SW 1271 (cell line): ENCODE measurements at regions not wholly inside any gene's neighbourhood (a gene's known extent, or its start where the extent isn't known, plus 50 kb on each side); places are given as distances from the start of the nearest gene placed in this dataset.
"Not testable (repeated sequence)": the region's sequence is repeated elsewhere in the genome, so short reads cannot be mapped to it uniquely, and the experiment has no call there.

Experiments
- DNase-seq, 2 experiments: peaks; one replicate each; lab custom pipeline; 2025; lab: John Stamatoyannopoulos, UW

DNA sequence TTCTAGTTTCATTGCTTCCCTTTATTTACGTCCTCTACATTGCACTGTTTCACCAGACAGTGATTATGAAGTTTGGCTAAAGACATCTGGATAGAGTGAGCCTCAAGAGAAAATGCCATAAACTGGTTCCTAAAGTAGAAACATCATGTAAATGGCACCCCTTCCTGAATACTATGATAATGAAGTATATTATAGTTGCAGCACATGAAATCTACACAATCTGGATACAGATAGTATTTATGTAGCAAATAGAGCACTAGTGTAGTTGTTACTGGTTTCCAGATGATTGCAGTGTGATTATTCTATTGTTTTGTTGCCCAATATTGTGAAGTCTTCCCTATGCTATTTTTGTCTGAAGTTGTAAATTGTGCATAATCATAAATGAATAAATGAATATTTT is 2786.9 kb upstream of the PCDH20 start:
- no peak for DNase-seq

DNA sequence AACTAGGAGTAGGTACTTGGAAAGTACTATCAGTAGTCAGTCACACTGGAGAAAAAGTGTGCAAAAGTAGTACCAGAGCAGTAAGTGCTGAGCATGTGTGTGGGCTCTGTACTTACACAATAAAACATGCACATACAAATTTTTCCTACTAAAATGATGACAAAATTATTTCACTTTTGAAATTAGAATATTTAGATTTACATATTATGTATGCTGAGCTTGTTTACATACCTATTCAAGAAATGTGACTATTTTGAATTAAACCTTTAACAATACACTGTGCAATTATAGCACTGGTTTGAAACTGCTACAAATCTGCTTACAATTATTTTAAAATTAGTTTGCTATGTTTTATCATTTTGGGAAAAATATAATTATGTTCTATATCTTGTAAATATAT is 2781.6 kb upstream of the PCDH20 start:
- DNase-seq, result no peak

DNA sequence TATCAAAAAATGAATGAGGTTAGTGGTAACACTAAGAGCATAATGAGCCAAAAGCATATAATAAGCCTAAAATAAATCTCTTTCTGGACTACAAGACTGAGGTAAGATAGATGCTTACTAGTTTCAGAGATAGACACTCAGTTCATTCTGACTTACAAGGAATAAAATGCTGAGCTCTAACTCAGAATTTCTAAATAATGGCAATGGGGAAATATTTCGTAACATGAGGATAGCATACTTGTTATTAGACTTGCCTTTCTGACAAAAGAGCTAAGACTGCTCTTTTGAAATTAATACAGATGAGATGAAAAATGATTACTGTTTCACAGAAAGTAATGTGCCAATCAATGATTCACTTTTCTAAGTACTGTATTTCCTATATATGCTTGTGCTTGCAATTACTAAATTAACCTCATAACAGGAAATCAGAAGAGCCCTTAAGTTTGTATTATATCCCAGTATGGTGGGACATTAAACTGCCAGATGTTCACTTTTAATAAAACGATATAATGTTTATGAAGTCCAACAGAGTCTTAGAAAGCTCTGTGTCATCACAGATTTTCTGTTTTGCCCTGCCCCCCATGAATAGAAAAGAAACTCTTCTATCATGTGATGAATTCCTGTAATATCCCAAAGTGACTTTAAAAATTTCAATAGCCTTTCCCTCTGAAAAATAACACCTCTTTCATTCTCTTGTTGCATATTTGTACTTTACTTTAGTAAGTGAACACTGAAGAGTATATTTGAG is 2771.0 kb upstream of the PCDH20 start:
- no peak for DNase-seq

DNA sequence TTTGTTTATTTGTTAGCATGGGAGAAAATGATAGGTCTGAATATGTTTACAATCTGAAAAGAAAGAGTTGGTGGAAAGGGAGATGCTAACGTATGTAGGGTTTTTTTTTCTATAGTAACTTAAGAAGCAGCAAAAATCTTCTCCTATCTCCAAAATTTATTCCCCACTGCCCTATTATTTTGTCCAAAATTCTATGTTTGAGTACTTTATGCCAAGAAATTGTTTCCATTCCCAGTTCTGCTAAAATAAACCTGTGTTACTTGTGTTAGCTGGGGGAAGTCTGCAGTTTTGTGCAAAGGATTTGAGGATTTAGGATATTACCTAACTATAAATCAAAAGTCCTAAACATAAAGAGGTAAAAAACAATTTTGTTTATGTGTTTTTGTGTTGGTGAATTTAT is 2770.4 kb upstream of the PCDH20 start:
- DNase-seq, result no peak

DNA sequence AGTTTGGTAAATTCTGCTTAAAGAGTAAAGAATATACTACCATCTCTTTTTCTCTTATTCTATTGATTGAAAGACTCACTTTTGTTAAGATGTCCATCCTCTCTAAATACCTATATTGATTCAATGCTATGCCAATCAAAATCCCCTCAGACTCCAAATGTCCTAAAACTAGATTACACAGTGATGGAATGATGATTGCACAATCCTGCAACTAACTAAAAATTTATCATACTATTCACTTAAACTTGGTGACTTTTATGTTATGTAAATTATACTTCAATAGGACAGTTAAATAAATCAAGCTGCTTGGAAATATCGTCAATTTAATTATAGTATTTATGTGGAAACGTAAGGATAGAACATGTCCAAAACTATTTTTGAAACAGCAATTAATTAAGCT is 2765.1 kb upstream of the PCDH20 start:
- no peak for DNase-seq

DNA sequence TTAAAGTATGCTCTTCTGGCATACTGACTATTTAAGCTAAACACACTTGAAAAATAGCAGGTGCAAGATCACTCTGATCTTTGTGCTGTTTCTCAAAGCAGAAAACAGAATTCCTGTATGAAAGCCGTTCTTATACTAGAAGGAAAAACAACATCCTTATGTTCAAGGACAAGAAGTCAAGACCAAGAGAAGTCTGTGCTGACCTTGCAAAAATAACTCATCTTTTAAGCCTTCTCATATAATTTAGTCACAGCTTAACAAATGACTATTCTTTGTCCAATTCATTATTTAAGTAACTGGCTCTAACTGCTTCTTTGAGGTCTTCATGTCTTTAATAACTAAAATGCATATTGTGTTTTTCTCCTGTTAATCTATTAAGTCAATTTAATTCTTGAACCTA is 2750.2 kb upstream of the PCDH20 start:
- DNase-seq, result no peak

DNA sequence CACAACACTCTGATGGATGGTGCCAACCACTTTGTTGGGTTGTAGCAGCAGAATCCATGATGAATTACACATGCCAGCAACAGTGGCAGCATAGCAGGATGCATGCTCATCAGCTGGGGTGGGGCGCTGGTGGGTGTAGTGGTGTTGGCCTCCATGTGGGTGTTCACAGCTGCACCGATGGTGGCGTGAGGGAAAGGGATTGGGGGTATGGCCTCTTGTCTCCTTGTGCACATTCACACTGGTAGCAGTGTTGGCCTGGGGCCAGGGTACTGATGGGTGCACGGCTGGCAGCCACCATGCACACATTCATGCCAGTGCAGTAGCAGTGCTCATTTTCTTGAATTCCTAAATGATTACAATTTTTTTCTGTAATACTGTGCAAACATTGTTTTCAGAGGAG is 2748.8 kb upstream of the PCDH20 start:
- DNase-seq, result no peak

DNA sequence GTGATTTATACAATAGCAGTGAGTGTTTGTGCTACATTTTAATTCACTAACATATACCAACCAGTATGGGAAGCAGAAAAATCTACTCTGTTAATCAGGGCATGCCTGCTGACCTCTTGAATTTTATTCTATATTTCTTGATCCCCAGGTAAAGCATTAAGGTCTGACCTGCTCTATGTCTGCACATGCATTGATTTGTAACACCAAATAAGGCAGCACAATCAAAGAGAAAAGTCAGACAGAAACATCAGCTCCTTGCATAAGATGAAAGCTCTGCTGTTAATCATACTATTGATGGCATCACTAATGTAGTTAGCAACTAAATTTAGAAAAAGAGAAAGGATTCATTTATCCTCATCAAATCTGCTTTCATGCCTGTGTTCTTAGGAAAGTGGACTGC is 2744.8 kb upstream of the PCDH20 start:
- DNase-seq, result no peak

DNA sequence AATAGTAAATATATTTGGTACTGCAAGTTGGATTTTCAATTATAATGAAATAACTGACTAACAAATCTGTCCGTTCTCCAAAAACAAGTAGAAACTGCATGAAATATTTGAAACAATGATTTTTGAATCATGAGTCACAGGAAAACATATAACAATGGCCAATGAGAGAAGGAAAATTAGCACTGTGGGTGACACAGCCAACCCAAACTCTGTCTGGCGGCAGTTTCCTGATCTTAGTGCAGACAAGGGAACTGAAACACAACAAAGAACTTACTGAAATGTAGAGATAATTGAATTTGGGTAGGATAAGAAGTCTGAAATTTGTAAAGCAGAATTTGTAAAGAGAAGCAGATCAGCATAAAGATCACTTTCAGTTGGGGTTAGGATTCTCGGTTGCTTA is 2743.3 kb upstream of the PCDH20 start:
- no peak for DNase-seq

DNA sequence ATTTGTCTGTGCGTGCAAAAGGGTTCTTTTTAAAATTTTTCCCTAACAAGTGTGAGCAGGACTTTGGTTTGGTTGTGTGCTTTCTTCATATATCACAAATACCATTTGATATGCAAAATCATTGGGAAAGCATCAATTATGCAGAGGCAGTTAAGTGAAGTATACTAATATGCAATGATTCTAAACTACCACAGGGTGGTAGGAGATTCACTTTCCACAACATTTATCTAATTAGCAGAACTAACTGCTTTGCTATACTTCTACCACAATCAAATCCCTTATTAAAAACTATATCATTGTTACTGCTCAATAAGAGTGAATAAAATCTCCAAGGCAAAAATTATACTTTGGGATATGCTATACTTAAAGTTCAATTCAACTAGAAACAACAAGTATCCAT is 2738.9 kb upstream of the PCDH20 start:
- DNase-seq, result peak in 1 of 2 experiments; percentile 1

DNA sequence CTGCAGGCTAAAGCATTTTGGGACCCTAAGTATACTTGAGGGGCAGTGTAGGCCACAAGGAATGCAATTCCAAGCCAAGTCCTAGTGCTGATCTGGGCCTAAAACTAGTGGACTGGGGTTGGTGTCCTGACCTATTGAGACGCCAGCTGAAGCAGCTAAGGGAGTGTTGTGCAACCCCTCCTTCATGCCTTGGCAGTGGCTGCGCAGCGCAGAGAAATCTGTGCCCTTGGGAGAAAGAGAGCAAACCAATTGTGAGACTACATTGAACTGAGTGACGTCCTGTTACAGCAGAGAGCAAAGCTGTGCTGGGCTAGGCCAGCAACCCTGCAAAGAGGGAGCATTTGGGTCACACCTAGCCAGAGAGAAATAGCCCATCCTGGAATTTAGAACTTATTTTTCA is 2715.0 kb upstream of the PCDH20 start:
- no peak for DNase-seq

DNA sequence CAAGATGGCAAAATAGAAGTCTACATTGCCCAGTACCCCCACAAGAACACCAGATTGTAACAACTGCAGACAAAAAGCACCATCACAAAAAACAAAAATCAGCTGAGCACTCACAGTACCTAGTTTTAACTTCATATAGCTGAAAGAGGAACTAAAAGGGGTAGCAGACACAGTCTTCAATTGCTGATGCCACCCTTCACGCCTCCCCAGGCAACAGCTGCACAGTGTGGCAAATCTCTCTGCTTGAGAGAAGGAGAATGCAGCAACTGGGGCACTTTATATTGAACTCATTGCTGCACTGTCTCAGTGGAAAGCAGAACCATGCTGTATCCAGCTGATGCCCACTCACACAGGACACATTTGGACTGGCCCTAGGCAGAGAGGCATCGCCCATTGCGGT is 2714.5 kb upstream of the PCDH20 start:
- DNase-seq, result no peak

DNA sequence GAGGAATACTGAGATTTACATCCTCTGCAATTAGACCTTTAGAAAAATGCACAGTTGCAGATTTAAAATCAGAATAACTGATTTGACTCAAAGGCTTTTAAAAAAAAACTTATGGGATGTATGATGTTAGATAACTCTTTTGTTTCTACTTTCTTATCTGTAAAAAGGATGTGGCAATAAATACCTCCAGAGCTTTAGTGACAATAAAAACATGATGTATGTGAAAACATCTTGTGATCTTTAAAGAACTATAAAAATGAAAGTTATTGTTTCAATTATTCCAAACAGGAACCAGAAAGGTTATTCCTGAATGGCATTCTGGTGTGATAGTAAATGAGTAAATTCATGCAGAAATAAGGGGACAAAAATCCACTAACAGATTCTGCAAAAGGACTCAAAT is 2712.2 kb upstream of the PCDH20 start:
- DNase-seq, result no peak

DNA sequence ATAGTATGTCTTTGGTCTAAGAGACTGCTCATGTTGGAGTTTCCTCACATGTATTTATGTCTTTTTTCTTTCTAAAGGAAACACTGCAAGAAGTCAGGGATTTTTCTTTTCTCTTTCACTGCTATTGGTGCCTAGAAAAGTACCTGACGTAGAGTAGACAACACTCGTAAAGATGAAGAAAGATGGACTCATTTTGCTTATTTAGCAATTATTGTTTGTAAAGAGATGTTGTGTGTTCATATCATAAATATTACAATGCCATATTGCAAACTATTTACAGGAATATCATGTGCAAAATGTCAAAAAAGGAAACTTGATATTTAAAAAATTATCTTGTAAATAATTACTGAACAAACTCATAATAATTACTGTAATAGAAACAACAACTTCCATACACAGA is 2711.5 kb upstream of the PCDH20 start:
- DNase-seq, result no peak

DNA sequence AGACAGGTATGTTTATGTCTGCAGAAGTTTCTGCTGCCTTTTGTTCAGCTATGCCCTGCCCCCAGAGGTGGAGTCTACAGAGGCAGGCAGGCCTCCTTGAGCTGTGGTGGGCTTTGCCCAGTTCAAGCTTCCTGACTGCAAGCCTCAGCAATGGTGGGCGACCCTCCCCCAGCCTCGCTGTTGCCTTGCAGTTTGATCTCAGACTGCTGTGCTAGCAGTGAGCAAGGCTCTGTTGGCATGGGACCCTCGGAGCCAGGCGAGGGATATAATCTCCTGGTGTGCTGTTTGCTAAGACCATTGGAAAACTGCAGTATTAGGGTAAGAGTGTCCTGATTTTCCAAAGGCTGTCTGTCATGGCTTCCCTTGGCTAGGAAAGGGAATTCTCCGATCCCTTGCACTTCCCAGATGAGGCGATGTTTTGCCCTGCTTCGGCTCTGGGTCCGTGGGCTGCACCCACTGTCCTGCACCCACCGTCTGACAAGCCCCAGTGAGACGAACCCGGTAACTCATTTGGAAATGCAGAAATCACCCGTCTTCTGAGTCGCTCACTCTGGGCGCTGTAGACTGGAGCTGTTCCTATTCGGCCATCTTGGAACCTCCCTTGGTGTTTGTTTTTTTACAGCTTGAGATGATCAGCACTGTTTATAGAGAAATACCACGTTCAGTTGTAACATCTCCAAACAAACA is 2705.5 kb upstream of the PCDH20 start:
- DNase-seq, result not testable (repeated sequence)

DNA sequence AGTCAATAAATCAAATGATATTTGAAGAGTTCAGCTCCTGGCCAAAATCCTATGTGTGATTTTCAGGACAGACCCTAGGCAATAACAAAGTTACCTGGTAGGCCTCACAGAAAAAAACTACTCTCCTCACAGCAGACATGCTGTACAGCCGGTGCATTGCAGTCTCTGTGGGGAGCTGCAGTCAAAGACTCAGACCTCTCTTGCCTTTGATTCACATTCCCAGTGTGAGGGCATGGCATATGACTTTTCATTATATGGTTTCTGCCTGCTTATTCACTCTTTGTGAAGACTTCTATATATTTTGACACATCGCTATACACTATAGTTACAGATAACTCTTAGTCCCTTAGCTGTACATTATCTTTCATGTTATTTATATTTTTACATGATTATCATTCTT is 2684.3 kb upstream of the PCDH20 start:
- DNase-seq, result no peak

DNA sequence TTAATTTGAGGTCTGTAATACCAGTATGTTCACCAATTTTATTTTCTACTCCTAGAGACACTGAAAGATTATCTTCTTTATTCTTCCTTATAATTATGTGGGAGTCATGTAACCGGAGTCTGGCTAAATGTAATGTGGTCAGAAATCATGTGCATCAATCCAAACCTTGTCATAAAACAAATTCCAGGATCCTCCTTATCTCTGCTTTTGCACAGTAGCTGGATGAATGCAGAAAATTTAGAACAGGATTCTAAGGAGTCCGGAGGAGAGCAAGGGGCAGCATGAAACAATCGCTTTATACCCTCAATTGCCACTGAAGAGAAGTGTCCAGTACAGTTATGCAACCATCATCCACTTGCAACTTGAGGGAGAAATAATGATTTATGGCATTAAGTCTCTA is 2674.7 kb upstream of the PCDH20 start:
- no peak for DNase-seq

DNA sequence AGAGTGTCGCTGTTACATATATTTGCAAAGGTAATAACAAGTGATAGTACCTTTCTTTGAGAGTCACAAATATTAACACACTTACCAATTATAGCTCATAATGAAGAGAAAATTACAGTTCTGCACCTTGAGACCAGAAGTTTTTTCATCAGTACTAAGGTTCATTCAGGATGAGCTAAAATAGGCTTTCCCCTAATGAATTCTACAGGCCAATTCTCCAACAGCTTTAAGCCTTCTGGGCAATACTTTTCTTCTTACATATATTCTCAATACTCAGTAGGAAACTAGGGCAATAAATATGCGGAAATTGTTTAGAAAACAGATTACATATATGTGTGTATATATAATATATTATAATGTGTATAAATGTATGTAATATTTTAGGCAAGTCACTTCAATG is 2672.8 kb upstream of the PCDH20 start:
- no peak for DNase-seq

DNA sequence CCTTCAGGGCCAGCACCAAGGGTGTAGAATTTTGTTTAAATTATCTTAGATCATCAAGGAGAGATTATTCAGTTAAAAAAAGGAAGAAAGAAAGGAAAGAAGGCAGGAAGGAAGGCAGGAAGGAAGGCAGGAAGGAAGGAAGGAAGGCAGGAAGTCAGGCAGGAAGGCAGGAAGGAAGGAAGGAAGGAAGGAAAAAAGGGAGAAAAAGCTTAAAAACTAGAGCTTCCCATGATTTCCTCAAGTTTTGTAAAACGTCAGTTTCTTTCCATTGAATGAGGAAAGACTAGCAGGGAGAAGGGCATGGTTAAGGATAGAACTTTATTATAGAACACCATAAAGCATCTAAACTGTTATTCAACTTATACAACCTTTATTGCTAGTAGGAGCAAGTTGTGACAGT is 2672.0 kb upstream of the PCDH20 start:
- no peak for DNase-seq

DNA sequence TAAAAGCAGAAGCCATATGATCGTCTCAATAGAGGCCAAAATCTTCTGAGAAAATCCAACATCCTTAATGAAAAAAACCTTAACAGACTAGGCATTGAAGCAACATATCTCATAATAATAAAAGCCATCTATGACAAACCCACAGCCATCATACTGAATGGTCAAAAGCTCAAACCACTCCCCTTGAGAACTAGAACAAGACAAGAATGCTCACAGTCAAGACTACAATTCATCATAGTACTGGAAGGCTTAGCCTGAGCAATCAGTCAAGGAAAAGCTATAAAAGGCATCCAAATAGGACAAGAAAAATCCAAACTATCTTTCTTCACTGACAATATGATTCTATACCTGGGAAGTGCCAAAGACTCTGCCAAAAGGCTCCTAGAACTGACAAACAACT is 2668.2 kb upstream of the PCDH20 start:
- DNase-seq, result no peak

DNA sequence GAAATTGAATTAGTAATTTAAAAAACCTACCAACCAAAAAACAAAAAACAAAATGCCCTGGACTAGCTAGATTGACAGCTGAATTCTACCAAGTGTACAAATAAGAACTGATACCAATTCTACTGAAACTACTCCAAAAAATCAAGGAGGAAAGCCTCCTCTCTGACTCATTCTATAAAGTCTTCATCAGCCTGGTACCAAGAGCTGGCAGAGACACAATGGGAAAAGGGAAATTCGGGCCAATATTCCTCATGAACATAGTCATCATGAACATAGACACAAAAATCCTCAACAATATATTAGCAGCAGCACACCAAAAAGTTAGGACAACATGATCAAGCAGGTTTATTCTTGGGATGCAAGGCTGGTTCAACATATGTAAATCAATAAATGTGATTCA is 2667.7 kb upstream of the PCDH20 start:
- no peak for DNase-seq

DNA sequence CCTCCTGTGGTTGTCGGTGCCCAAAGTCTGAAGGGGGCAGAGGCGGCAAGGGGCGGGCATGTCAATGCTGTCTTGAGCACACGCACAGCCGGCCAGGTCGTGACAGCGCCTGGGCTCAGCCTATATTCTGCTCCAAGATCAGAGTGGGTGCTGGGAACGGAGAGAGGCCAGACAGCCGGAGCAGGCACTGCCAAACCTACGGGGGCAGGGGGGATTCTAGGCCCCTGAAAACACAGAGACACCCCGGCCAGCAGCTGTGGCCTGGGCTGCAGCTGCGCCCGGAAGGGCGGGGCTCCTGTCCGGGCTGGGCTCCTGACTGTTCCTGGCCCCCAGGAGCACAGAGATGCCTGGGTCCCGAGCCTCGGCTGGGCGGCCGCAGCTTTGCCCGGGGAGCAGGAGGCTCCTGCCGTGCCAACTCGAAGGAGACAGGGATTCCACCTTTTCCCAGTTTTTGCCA is 2662.9 kb upstream of the PCDH20 start:
- DNase-seq, result peak in 1 of 2 experiments; percentile 61

DNA sequence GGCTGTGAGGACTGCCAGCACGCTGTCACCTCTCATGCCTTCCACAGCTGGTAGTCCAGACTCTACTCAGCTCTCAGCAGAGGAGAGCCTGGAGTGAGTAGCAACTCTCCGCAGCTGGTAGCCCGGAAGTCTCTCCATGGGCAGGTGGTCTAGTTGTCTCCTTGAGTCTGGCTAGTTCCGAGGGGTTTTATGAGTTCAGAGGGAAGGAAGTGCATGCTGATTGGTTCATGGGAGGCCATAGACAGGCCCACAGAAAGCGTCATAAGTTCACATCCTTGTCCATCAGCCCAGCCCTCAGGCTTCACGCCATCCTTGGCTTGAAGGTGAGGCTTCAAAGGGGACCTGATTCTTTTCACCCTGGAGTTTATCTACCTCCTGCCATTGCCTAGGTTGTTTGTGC is 2662.4 kb upstream of the PCDH20 start:
- DNase-seq, result peak; percentile 11 to 79
